ENCODE measurements at regions not wholly inside any gene's neighbourhood (a gene's known extent, or its start where the extent isn't known, plus 50 kb on each side); places are given as distances from the start of the nearest gene placed in this dataset.

GRCh38 chr2:7437716-7438632 lies 520.8 kb downstream of the RNF144A start:
- TF ChIP-seq POLR2A (IDR thresholded peaks at IDR 0.05) (no peak), CTCF (IDR thresholded peaks at IDR 0.05) (no peak)
